GM21825 (cell line): ENCODE measurements at regions not wholly inside any gene's neighbourhood (a gene's known extent, or its start where the extent isn't known, plus 50 kb on each side); places are given as distances from the start of the nearest gene placed in this dataset.

Source experiments
- ATAC-seq: cut with Tn5 transposase; IDR thresholded peaks from one replicate; pipeline ENCODE4 v1.9.1; 2021; ENCODE audit warnings: mild to moderate bottlenecking, moderate library complexity; ENCODE audit not compliant: unreplicated experiment

- ATAC-seq: no peak
Observed at GRCh38 chr10:29857843-29858701, 201.3 kb downstream of the JCAD start.

DNA sequence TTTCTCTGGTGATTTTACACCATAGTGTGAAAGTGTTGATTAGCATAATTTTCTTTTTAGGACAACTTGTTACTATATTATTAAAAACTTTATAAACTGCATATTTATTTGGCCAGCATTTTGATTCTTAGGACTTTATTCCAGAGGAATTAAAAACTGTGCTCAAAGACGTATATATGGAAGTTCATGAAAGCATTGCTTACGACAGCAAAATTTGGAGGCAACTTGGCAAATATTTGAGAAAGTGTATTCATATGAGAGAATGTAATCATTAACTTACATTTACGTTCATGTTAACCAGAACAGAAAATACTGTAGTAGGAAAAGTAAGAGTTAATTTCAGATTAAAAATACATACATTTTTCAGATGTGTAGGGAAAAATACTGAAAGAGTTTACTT is 203.1 kb downstream of the JCAD start:
- no peak for ATAC-seq

- ATAC-seq: no peak
Observed at GRCh38 chr10:29853913-29854312, 205.5 kb downstream of the JCAD start.

- no peak for ATAC-seq
Observed at GRCh38 chr10:29851241-29851640, 208.1 kb downstream of the JCAD start.

DNA sequence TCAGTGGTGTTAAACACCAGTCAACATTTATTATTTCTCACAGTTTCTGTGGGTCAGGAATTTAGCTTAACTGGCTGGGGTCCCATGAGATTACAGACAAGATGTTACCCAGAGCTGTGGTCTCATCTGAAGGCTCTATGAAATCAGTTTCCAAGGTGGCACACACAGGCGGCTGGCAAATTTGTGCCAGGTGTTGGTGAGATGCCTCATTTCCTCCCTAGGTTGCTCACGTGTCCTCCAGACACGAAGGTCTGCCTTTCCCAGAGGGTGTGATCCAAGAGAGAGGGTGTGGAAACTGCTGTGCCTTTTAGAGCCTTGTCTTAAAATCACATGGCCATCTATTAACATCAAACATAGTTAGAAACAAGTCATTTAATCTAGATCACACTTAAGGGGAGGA is 209.0 kb downstream of the JCAD start:
- ATAC-seq: no peak

DNA sequence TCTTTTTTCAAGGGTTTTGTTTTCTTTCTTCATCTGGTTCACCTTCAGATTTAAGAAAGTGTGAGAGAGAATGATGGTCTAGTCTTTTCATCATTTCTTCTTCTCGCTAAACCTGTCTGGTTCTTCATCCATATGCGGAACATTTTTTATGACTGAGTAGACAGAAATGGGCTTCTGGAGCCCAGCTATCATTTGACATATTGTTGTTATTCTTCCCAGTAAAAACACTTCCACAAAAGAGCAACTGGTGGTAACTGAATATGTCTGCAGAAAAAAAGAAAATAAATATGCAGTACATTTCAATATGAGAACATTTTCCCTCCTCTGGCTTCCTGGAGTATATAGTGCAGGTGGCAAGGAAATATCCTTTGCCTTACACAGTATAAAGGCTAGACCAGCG is 209.5 kb downstream of the JCAD start:
- no peak for ATAC-seq

DNA sequence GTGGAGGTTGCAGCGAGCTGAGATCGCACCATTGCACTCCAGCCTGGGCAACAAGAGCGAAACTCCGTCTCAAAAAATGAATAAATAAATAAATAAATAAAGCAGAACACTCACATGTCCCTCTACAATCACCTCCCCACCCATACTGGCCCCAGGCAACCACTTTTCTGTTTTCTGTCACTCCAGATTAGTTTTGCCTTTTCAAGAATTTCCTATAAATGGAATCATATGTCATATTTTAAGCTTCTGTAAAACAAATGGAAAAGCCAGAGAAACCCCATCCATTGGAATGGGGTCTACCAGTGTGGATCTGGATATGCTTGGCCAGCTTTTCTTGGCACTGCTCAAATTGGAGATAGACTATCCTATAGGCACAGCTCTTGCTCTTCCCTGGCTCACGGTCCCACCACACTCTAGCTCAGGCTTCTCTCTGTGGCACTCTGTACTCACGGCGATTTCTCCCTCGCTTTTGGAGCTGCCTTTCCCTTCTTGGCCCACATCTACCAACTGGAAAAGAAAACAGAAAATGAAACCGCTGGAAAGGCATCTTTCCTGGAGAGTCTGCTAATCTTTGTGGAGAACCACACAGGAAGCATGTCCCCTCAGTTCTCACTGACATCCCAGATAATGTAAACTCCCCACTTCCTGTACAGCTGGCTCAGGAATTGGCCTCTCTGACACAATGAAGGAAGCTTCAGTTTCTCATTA is 210.1 kb downstream of the JCAD start:
- no peak for ATAC-seq

DNA sequence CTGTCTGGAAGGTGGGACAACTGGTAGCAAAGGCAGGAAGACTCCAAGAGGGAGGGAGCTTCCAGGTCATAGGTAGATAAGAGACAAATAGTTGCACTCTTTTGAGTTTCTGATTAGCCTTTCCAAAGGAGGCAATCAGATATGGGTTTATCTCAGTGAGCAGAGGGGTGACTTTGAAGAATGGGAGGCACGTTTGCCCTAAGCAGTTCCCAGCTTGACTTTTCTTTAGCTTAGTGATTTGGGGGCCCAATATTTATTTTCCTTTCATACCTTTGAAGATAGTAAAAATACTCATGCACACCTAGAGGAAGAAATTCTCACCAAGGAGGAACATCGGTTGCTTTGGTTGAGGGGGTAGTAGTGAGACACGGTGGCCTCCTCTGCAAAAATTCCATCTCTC is 212.1 kb upstream of the SVIL start:
- ATAC-seq: no peak

- no peak for ATAC-seq
Observed at GRCh38 chr10:29845166-29845565, 210.4 kb upstream of the SVIL start.

- ATAC-seq: no peak
Observed at GRCh38 chr10:29843143-29843542, 208.4 kb upstream of the SVIL start.

DNA sequence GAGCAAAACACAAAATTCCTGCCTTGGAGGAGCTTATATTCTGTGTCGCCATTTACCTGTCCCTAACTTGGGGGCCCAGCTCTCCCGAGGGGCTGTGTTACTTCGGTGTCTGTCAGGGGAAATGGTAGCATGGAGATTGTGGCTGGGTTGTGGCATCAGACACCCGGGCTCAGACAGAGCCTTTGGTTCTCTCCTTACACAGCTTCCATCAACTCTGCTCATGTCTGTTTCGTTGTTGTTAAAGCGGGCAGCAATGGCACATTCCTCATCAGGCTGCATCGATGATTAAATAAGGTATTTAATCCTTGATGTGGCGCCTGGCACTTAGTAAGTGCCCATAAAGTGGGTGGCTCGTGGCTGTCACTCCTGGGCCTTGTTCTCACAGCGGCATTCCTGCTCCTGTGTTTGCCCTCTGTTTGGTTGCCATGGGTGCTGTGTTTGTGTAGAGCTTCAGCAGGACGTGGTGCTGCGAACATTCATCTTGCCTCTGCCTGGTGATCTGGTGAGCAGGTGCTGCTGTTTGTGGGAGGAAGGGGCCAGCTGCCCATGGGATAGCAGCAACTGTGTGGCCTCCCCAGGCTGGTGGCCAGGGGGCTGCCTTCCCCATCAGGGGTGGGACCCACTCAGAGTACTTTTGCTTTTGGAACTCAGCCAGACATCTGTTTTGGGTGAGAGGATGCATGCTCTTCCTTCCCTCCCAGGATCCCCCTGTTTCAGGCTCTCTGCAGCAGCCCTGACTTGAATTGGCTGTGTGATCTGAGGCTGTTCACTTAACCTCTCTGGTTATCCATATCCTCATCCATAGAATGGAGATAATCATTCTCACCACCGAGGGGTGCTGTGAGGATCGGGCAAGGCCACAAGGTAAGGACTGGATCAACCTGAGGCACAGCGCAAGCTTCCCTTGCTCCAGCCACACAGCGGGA is 207.2 kb upstream of the SVIL start:
- no peak for ATAC-seq

DNA sequence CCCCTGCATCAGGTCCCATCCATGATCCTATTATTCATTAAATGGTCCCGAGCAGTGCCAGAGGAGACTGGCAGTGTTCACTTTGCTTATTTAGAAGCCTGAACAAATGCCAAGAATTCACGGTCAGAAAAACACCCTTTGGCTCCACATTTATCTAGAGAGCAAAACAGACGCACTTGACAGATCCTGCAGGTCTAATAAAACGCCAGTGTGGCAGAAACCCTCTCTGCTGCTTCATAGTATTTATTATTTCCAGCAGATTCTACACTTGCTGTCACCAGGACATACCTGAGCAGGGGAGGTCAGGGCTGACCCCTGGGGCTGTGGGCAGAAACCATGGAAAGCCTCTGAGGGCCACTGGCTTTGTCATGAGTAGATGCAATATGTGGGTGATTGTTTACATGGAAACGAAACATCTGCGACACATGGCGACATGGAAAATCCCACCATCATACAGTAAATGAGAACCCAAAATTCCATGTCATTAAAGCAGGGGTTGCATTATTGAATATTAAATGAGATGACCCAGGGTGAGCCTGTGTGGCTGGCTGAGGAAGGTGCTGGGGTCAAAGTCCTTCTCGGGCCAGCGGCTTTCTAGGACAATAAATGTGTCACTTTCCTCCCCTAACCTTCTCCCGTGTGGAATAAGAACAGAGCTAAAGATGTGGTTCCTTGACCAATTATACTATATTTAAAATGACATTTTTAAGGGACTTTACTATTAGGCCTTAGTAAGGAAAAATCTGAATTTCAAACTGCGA is 205.9 kb upstream of the SVIL start:
- no peak for ATAC-seq

- no peak for ATAC-seq
Observed at GRCh38 chr10:29839826-29840515, 205.2 kb upstream of the SVIL start.

- ATAC-seq: no peak
Observed at GRCh38 chr10:29838539-29838938, 203.8 kb upstream of the SVIL start.

DNA sequence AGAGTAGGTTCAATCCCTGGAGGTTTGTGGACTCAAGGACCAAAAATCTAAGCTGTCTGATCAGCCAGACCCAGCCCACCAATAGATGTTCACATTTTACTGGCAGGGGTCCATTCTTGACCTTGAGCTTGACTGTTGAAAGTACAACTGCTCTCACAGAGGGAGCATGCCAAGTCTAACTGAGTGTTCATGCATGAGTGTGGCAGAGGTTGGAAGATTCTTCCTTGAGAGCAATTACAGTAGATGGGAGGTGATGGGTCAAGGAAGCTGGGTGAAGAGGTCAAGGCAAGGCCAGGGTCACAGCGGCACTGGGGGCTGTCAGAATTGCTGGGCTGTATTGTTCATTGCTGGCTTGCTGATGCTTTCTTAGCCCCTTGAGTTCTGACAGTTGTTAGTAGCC is 202.8 kb upstream of the SVIL start:
- no peak for ATAC-seq

DNA sequence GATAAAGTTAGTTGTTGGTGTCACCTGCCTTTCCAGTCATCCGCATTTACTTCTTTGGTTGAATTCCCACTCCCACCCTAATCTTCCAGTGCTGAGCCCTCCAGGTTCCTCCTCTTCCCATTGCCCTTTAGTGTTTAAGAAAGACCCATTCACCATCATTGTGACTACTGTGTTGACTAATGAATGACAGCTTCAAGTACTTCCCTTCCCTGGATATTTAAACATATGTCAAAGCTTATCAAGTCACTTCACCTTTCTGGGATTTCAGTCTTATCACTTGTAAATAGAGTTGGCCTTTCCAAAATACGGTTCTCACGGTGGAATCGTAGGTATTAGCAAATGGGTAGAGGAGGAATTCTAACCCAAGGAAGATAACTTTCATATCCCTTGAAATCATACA is 201.6 kb upstream of the SVIL start:
- ATAC-seq: no peak

- no peak for ATAC-seq
Observed at GRCh38 chr10:29835055-29835454, 200.3 kb upstream of the SVIL start.

- no peak for ATAC-seq
Observed at GRCh38 chr10:29830531-29831512, 196.1 kb upstream of the SVIL start.

DNA sequence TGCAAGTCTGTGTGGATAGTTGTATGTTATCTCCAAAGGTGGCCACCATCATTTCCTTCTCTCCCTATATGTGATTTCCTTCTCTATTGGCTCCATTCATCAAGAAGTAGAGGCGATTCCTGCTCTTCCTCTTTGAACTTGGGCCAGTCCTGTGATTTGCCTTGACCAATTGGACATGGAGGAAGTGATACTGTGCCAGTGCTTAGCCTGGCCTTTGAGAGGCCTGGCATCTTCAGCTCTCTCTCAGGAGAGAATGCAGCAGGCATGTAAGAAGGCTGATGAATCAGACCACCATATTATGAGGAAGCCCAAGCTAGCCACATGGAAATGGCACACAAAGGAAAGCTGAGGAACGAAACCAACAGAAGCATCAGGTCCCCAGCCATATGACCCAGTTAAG is 195.0 kb upstream of the SVIL start:
- no peak for ATAC-seq
